Transverse colon (tissue), 4 donors: ENCODE measurements at regions not wholly inside any gene's neighbourhood (a gene's known extent, or its start where the extent isn't known, plus 50 kb on each side); places are given as distances from the start of the nearest gene placed in this dataset.

ENCODE experiments used
- DNase-seq: peaks from one replicate; pipeline ENCODE4 v3.0.0-alpha.2; 2019
- H3K27ac ChIP-seq, 4 donors: fragments of 200-600 bp; sonication (generic); 2 replicates each; pipeline ENCODE4 v1.5.1; 2016 to 2018; ENCODE audit warnings: inconsistent platforms in 4 of 4
- H3K27me3 ChIP-seq: fragments of 200-600 bp; sonication (generic); 2 replicates; pipeline ENCODE4 v1.5.1; 2017; ENCODE audit warnings: inconsistent platforms
- H3K36me3 ChIP-seq, 4 donors: fragments of 200-600 bp; sonication (generic); 2 replicates each; pipeline ENCODE4 v1.5.1; 2017 to 2019; ENCODE audit warnings: inconsistent platforms in 4 of 4
- H3K4me1 ChIP-seq, 4 donors: fragments of 200-600 bp; sonication (generic); 2 replicates each; pipeline ENCODE4 v1.5.1; 2017 to 2020; ENCODE audit warnings: inconsistent platforms in 4 of 4
- H3K4me3 ChIP-seq, 4 donors: fragments of 200-600 bp; sonication (generic); 1 replicate in 1 of 4; 2 replicates in 3 of 4; pipeline versions ENCODE4 v1.5.1 to v1.6.1; 2017 to 2019; ENCODE audit warnings: inconsistent platforms in 4 of 4
- H3K9me3 ChIP-seq, 2 donors: fragments of 200-600 bp; sonication (generic); 2 replicates each; pipeline ENCODE4 v1.5.1; 2017 to 2019; ENCODE audit warnings: inconsistent platforms in 2 of 2
- CTCF ChIP-seq, 5 experiments: fragments of 200-600 bp in 3 of 5; fragments of 450-650 bp in 2 of 5; sonication (generic) in 3 of 5; IDR thresholded peaks; 1 replicate in 2 of 5; 2 replicates in 3 of 5; pipeline ENCODE4 v1.5.1; 2016 to 2017; ENCODE audit warnings: antibody characterized with exemption in 5 of 5, inconsistent platforms in 3 of 5, mild to moderate bottlenecking in 2 of 5, moderate library complexity in 1 of 5
- EP300 ChIP-seq: sonication (generic); formaldehyde crosslinking; IDR thresholded peaks from one replicate; pipeline ENCODE4 v1.6.1; 2017; ENCODE audit warnings: antibody characterized with exemption, low read depth
- POLR2A ChIP-seq: fragments of 450-650 bp; IDR thresholded peaks from one replicate; pipeline ENCODE4 v1.6.1; 2016; ENCODE audit warnings: antibody characterized with exemption, mild to moderate bottlenecking, moderate library complexity
- POLR2AphosphoS5 ChIP-seq, 3 donors: sonication (generic); formaldehyde crosslinking; IDR thresholded peaks; one replicate each; pipeline ENCODE4 v1.6.1; 2016; ENCODE audit warnings: antibody characterized with exemption in 3 of 3
- WGBS, 2 donors: methylation state at CpG; one replicate each; pipeline ENCODE4 v1.1.5; 2018; ENCODE audit warnings: low coverage in 1 of 2; 5-methylcytosine and 5-hydroxymethylcytosine counted together
- in situ Hi-C, 4 donors: fragments of 200-750 bp; cut with MboI; loops; one replicate each; pipeline versions ENCODE4 v1.15.0 to v1.15.1; 2017; ENCODE audit warnings: low sequenced_read_pairs in 3 of 4, low pct_ligation_motif_present in 1 of 4, low pct_unique_long_range_greater_than_20kb in 1 of 4
- intact Hi-C: fragments of 100-400 bp; cut with DNase I; formaldehyde crosslinking; loops from one replicate; pipeline ENCODE4 v1.15.1; 2023; ENCODE audit warnings: low total_unique reads

GRCh38 chr21:41008974-41009373 is 159.0 kb upstream of the BACE2 start:
- no peak overlapping the region for H3K4me3 ChIP-seq
- intact Hi-C loops (no loop called here), in situ Hi-C loops (no loop called here)
- no peaks in the 10 kb centered on the region for H3K36me3 ChIP-seq
- TF ChIP-seq POLR2A (no peak), POLR2AphosphoS5 (IDR thresholded peaks at IDR 0.05) (no peak), EP300 (no peak), CTCF (IDR thresholded peaks at IDR 0.05) (no peak)
- no peaks in the 10 kb centered on the region for H3K27me3 ChIP-seq
- H3K4me1 ChIP-seq: no peaks in the 10 kb centered on the region
- DNase-seq: no peak
- no peak overlapping the region for H3K27ac ChIP-seq
- no peaks in the 10 kb centered on the region for H3K9me3 ChIP-seq
- WGBS, 2 donors: 52 to 58% methylated on average over 5 to 9 of the region's 9 CpGs

- H3K9me3 ChIP-seq: no peaks in the 10 kb centered on the region
- no peaks in the 10 kb centered on the region for H3K4me1 ChIP-seq
- WGBS, 2 donors: 40 to 54% methylated on average over 5 of the region's 5 CpGs
- no peaks in the 10 kb centered on the region for H3K36me3 ChIP-seq
- no peak overlapping the region for H3K4me3 ChIP-seq
- H3K27me3 ChIP-seq: no peaks in the 10 kb centered on the region
- H3K27ac ChIP-seq: no peak overlapping the region
- no peak for DNase-seq
- in situ Hi-C loops: no loop called here
- intact Hi-C loops: no loop called here
- TF ChIP-seq CTCF (IDR thresholded peaks at IDR 0.05) (no peak), POLR2A (no peak), POLR2AphosphoS5 (IDR thresholded peaks at IDR 0.05) (no peak), EP300 (no peak)
These were observed 158.4 kb upstream of the BACE2 start for GRCh38 chr21:41009398-41010100.

GRCh38 chr21:41010101-41010435 is 157.9 kb upstream of the BACE2 start:
- WGBS, 2 donors: 40 to 53% methylated on average over 6 of the region's 6 CpGs
- no peaks in the 10 kb centered on the region for H3K27me3 ChIP-seq
- no peak overlapping the region for H3K4me3 ChIP-seq
- in situ Hi-C loops: no loop called here
- H3K27ac ChIP-seq: no peak overlapping the region
- H3K9me3 ChIP-seq: no peaks in the 10 kb centered on the region
- DNase-seq: no peak
- no peaks in the 10 kb centered on the region for H3K36me3 ChIP-seq
- intact Hi-C loops: no loop called here
- TF ChIP-seq POLR2AphosphoS5 (IDR thresholded peaks at IDR 0.05) (no peak), POLR2A (no peak), CTCF (IDR thresholded peaks at IDR 0.05) (no peak), EP300 (no peak)
- no peaks in the 10 kb centered on the region for H3K4me1 ChIP-seq

GRCh38 chr21:41011098-41011731 is 156.7 kb upstream of the BACE2 start:
- no peak overlapping the region for H3K4me3 ChIP-seq
- no peaks in the 10 kb centered on the region for H3K36me3 ChIP-seq
- intact Hi-C loops: no loop called here
- in situ Hi-C loops: no loop called here
- TF ChIP-seq CTCF (IDR thresholded peaks at IDR 0.05): no peak
- no peak for TF ChIP-seq POLR2AphosphoS5 (IDR thresholded peaks at IDR 0.05)
- TF ChIP-seq POLR2A: no peak
- no peak for TF ChIP-seq EP300
- H3K4me1 ChIP-seq: no peaks in the 10 kb centered on the region
- no peak overlapping the region for H3K27ac ChIP-seq
- H3K27me3 ChIP-seq: no peaks in the 10 kb centered on the region
- 74 to 88% methylated on average over 6 to 16 of the region's 16 CpGs for WGBS, 2 donors
- no peak for DNase-seq
- H3K9me3 ChIP-seq: no peaks in the 10 kb centered on the region
